Activated CD8-positive, alpha-beta T cell treated with anti-CD3 and anti-CD28 coated beads for 36 hours (primary cell): ENCODE measurements at regions not wholly inside any gene's neighbourhood (a gene's known extent, or its start where the extent isn't known, plus 50 kb on each side); places are given as distances from the start of the nearest gene placed in this dataset.

Experiments
- ATAC-seq: fragments of 200-7000 bp; cut with Tn5 transposase; one replicate; pipeline ENCODE4 v1.10.0; 2021; ENCODE audit warnings: mild to moderate bottlenecking, moderate library complexity
- CTCF ChIA-PET: fragments of 350-600 bp; sonication (Branson Sonifier 250); formaldehyde crosslinking; loops from one replicate; lab custom pipeline; 2021; ENCODE audit warnings: antibody characterized with exemption; lab: Charles Lee
- POLR2A ChIA-PET: fragments of 350-600 bp; sonication (Branson Sonifier 250); formaldehyde crosslinking; loops from one replicate; lab custom pipeline; 2021; ENCODE audit warnings: antibody characterized with exemption; lab: Charles Lee
- DNase-seq: peaks from one replicate; pipeline ENCODE4 v3.0.0-alpha.2; 2020
- H3K27ac Mint-ChIP-seq: one replicate; pipeline ENCODE4 v1.8.0; 2021; ENCODE audit warnings: mild to moderate bottlenecking, mixed read lengths
- H3K27me3 Mint-ChIP-seq: one replicate; pipeline ENCODE4 v1.8.0; 2021; ENCODE audit warnings: mixed read lengths
- H3K36me3 Mint-ChIP-seq: one replicate; pipeline ENCODE4 v1.8.0; 2021; ENCODE audit warnings: low read depth, mixed read lengths
- H3K4me1 Mint-ChIP-seq: one replicate; pipeline ENCODE4 v1.8.0; 2021; ENCODE audit warnings: low read depth, mixed read lengths
- H3K4me3 Mint-ChIP-seq: one replicate; pipeline ENCODE4 v1.8.0; 2021; ENCODE audit warnings: mild to moderate bottlenecking, moderate library complexity, mixed read lengths
- H3K9me3 Mint-ChIP-seq: one replicate; pipeline ENCODE4 v1.8.0; 2021; ENCODE audit warnings: mixed read lengths
- CTCF ChIP-seq: fragments of 200-600 bp; IDR thresholded peaks from one replicate; pipeline ENCODE4 v1.8.0; 2022; ENCODE audit warnings: antibody characterized with exemption, mild to moderate bottlenecking
- intact Hi-C: fragments of 100-400 bp; cut with micrococcal nuclease; formaldehyde crosslinking; loops from one replicate; pipeline ENCODE4 v1.10.0; 2022

DNA sequence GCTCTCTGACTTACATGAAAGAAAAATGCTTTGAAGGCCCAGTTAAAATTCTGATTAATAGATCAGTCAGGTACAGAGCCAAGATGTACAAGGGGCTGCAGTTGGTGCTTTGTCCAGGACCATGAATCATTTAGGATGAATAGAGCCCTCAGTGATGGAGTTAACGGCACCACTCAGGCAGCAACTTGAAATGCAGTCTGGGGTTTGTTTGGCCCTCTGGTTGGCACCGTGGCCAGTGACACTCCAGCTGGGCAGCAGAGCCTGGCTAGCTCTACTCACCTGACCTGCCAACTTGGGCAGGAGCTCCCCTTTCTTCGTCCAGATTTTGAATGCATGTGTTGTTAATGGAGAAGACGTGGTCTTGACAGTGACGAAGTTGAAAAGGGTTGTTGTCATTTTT is 493.0 kb upstream of the ACVR2A start:
- Mint-ChIP-seq H3K27me3 (no peaks in the 10 kb centered on the region), H3K9me3 (no peaks in the 10 kb centered on the region), H3K27ac (no peak overlapping the region), H3K4me3 (no peak overlapping the region), H3K36me3 (no peaks in the 10 kb centered on the region), H3K4me1 (no peaks in the 10 kb centered on the region)
- ChIA-PET POLR2A (no interaction called here), CTCF (no interaction called here)
- DNase-seq (no peak), ATAC-seq (no peak)
- TF ChIP-seq CTCF, result no peak
- intact Hi-C loops, result no loop called here

DNA sequence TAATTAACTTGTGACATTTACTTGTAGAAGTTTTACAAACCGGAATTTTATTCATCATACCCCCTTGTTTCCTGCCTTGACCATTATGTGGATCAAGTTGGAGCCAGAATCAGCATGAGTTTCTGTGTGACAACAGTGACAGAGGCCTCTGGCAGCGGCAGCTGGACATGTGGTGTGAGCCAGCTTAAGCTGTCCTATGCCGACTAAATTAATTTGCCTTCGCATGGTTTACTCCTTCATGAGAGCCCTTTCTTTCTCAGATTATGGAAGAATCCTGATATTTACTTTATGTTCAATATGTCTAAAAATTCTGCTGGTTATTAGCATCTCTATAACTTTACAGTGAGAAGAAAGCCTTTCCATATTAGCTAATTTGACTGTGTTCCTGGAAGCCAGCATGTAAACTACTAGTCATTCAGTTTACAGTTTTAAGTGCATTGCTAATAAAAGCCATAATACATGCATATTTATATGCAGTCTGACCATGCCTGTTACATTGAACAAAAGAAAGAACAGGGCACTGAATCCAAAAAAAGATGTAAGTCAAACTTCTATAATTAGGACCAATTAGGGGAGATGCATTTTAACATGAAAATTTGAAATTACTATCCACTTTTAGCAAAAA is 495.8 kb upstream of the ACVR2A start:
- Mint-ChIP-seq H3K4me3 (no peak overlapping the region), H3K9me3 (peaks cover 3% of the 10 kb centered on the region), H3K27ac (no peak overlapping the region), H3K4me1 (no peaks in the 10 kb centered on the region), H3K27me3 (no peaks in the 10 kb centered on the region), H3K36me3 (no peaks in the 10 kb centered on the region)
- intact Hi-C loops, result no loop called here
- TF ChIP-seq CTCF, result no peak
- no peak for DNase-seq
- POLR2A ChIA-PET, result no interaction called here
- CTCF ChIA-PET, result interaction anchor here (0.6 kb wide), 1 partner anchor 32 kb away, joined by 3 read pairs; no protein-coding TSS in a partner anchor
- ATAC-seq, result no peak

GRCh38 chr2:147346142-147346541 is 498.7 kb upstream of the ACVR2A start:
- CTCF ChIA-PET, result interaction anchor here (0.6 kb wide), 1 partner anchor 1082 kb away, joined by 3 read pairs; no protein-coding TSS in a partner anchor

DNA sequence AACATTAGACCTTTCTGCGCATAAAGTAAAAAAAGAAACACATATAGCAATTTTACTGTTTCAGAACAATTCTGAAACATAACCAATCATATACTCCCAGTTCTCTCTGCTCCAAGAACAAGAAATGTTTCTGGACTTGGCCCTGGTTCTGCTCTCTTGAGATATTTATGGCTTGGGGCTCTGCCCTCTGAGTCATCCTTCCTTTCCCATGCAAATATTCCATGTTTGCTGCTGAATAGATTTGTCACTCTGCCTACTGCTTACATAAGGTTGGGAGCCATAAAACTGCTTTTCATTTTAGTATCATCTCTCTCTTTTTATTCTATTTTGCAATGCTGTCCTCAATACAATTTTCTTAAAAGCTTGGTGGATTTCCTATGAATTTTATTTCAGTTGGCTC is 499.6 kb upstream of the ACVR2A start:
- Mint-ChIP-seq H3K4me1 (no peaks in the 10 kb centered on the region), H3K36me3 (no peaks in the 10 kb centered on the region), H3K27me3 (no peaks in the 10 kb centered on the region), H3K4me3 (no peak overlapping the region), H3K9me3 (peaks cover 3% of the 10 kb centered on the region), H3K27ac (no peak overlapping the region)
- DNase-seq (no peak), ATAC-seq (no peak)
- TF ChIP-seq CTCF, result no peak
- ChIA-PET CTCF (no interaction called here), POLR2A (no interaction called here)
- intact Hi-C loops, result no loop called here

More at GRCh38 chr2:147346142-147346541, 498.7 kb upstream of the ACVR2A start:
- H3K36me3 Mint-ChIP-seq, result no peaks in the 10 kb centered on the region
- no peaks in the 10 kb centered on the region for H3K4me1 Mint-ChIP-seq
- H3K4me3 Mint-ChIP-seq, result no peak overlapping the region
- POLR2A ChIA-PET, result no interaction called here
- DNase-seq (no peak), ATAC-seq (no peak)
- no peak for TF ChIP-seq CTCF
- peaks cover 3% of the 10 kb centered on the region for H3K9me3 Mint-ChIP-seq
- H3K27me3 Mint-ChIP-seq, result no peaks in the 10 kb centered on the region
- H3K27ac Mint-ChIP-seq, result no peak overlapping the region
- intact Hi-C loops, result no loop called here

DNA sequence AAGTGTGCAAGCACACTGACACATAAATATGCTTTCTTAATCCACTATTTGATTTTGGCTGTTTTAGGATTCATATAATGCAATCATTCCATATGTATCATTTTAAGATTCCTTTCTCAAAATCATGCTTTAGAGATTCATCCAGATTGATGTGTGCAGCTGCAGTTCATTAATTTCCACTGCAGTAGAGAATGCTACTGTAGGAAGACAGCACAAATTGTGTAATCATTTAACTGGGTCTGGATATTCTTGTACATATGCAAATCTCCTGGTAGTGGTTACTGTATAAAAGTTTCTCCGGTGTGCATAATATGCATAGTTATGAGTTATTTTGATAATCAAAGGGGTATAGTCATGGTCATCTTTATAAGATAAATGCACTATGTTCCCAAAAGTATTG is 502.5 kb upstream of the ACVR2A start:
- Mint-ChIP-seq H3K9me3 (peaks cover 3% of the 10 kb centered on the region), H3K27me3 (no peaks in the 10 kb centered on the region), H3K4me1 (no peaks in the 10 kb centered on the region), H3K27ac (no peak overlapping the region), H3K36me3 (no peaks in the 10 kb centered on the region), H3K4me3 (no peak overlapping the region)
- intact Hi-C loops, result no loop called here
- ATAC-seq, result no peak
- TF ChIP-seq CTCF, result no peak
- POLR2A ChIA-PET, result no interaction called here
- no peak for DNase-seq
- CTCF ChIA-PET, result no interaction called here
